ENCODE measurements at regions not wholly inside any gene's neighbourhood (a gene's known extent, or its start where the extent isn't known, plus 50 kb on each side); places are given as distances from the start of the nearest gene placed in this dataset.
"Not testable (repeated sequence)": the region's sequence is repeated elsewhere in the genome, so short reads cannot be mapped to it uniquely, and the experiment has no call there.

DNA sequence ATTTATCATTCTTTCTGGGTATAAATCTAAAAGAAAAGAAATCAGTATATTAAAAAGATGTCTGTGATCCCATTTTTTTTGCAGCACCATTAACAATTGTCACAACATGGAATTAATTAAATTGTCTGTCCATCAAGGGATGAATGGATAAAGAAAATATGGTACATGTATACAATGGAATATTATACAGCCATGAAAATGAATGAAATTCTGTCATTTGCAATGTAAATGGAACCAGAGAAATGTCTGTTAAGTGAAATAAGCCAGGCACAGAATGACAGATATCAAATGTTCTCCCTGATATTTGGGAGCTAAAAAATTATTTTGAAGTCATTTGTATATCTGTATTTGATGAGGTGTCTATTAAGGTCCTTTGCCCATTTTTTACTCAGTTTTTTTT lies 77.1 kb upstream of the NDST4 start:
- intact Hi-C loops (cut with DNase I): no loop called here
- Histone ChIP-seq H3K4me1 (no peaks in the 10 kb centered on the region), H3K27ac (no peak overlapping the region), H3K27me3 (no peaks in the 10 kb centered on the region), H3K4me3 (no peak overlapping the region), H3K9me3 (peaks cover 0 to 16% (median 2%) of the 10 kb centered on the region in 12 donors), H3K36me3 (no peaks in the 10 kb centered on the region)
- no peak for DNase-seq
- ATAC-seq: no peak
- no peak for TF ChIP-seq POLR2A (IDR thresholded peaks at IDR 0.05)
- TF ChIP-seq, protein P1, sequence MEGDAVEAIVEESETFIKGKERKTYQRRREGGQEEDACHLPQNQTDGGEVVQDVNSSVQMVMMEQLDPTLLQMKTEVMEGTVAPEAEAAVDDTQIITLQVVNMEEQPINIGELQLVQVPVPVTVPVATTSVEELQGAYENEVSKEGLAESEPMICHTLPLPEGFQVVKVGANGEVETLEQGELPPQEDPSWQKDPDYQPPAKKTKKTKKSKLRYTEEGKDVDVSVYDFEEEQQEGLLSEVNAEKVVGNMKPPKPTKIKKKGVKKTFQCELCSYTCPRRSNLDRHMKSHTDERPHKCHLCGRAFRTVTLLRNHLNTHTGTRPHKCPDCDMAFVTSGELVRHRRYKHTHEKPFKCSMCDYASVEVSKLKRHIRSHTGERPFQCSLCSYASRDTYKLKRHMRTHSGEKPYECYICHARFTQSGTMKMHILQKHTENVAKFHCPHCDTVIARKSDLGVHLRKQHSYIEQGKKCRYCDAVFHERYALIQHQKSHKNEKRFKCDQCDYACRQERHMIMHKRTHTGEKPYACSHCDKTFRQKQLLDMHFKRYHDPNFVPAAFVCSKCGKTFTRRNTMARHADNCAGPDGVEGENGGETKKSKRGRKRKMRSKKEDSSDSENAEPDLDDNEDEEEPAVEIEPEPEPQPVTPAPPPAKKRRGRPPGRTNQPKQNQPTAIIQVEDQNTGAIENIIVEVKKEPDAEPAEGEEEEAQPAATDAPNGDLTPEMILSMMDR (IDR thresholded peaks at IDR 0.05): no peak

DNA sequence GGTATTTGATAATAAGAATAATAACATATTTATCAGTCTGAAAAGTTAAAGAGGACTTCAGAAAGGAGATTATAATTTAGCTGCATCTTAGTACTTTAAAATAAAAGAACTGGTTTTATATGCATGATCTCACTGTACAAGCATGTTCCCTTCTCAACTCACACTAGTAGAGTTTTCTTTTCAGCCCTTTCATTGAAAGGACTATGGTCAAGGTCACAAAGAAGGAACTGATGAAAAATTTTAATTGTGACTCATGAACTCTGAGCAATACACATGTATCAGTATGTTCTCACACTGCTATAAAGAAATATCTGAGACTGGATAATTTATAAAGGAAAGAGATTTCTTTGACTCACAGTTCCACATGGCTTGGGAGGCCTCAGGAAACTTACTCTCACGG lies 73.7 kb upstream of the NDST4 start:
- Histone ChIP-seq H3K4me3 (no peak overlapping the region), H3K27ac (no peak overlapping the region), H3K27me3 (no peaks in the 10 kb centered on the region), H3K36me3 (no peaks in the 10 kb centered on the region), H3K9me3 (peaks cover 0 to 10% (median 2%) of the 10 kb centered on the region in 12 donors), H3K4me1 (no peaks in the 10 kb centered on the region)
- no peak for ATAC-seq
- 63 to 72% (median 64%) methylated on average over 1 of the region's 1 CpG for WGBS, 4 donors
- TF ChIP-seq, protein P1 (IDR thresholded peaks at IDR 0.05): no peak
- TF ChIP-seq POLR2A (IDR thresholded peaks at IDR 0.05): no peak
- intact Hi-C loops (cut with DNase I): no loop called here
- no peak for DNase-seq

DNA sequence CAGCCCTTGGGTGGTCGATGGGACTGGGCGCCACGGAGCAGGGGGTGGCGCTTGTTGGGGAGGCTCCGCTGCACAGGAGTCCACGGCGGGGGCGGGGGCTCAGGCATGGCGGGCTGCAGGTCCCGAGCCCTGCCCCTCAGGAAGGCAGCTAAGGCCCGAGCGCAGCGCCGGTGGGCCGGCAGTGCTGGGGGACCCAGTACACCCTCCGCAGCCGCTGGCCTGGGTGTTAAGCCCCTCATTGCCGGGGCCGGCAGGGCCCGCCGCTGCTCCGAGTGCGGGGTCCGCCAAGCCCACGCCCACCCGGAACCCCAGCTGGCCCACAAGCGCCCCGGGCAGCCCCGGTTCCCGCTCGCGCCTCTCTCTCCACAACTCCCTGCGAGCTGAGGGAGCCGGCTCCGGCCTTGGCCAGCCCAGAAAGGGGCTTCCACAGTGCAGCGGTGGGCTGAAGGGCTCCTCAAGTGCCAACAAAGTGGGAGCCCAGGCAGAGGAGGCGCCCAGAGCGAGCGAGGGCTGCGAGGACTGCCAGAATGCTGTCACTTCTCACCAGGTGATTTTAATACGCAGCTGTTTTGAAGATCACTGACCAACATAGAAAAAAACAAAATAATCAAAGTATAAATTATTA lies 66.1 kb upstream of the NDST4 start:
- H3K36me3 ChIP-seq; H3K27ac ChIP-seq; H3K4me1 ChIP-seq; ATAC-seq; H3K4me3 ChIP-seq; H3K9me3 ChIP-seq; H3K27me3 ChIP-seq; intact Hi-C loops (cut with DNase I): not testable (repeated sequence)
- WGBS, 4 donors: 90 to 94% (median 93%) methylated on average over 27 to 41 of the region's 41 CpGs
- peak in 1 of 5 donors; percentile 42 for DNase-seq

DNA sequence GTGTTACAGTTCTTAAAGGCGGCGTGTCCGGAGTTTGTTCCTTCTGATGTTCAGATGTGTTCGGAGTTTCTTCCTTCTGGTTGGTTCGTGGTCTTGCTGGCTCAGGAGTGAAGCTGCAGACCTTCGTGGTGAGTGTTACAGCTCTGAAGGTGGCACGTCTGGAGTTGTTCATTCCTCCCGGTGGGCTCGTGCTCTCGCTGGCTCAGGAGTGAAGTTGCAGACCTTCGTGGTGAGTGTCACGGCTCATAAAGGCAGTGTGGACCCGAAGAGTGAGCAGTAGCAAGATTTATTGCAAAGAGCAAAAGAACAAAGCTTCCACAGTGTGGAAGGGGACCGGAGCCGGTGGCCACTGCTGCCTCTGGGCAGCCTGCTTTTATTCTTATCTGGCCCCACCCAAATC lies 65.3 kb upstream of the NDST4 start:
- H3K27me3 ChIP-seq; H3K36me3 ChIP-seq; DNase-seq; H3K9me3 ChIP-seq; H3K27ac ChIP-seq; H3K4me1 ChIP-seq; intact Hi-C loops (cut with DNase I); H3K4me3 ChIP-seq; ATAC-seq: not testable (repeated sequence)
- 85 to 87% (median 86%) methylated on average over 13 to 15 of the region's 15 CpGs for WGBS, 4 donors

DNA sequence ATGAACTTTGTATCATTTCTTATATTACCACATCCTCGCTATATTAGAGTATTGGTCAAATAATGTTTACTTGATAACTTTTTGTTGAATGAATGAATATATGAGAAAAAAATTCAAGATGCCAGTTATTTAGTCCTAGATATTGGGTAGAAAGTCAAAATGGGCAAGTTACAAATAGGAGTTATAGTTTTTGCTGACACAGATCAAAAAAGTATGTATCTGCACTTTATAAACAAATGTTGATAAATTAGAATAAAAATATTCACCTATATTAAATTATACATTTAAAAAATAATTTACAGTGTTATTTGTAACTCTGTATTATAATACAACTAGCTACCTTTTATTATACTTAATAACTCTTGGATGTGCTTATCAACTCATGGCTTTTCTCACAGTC lies 57.8 kb upstream of the NDST4 start:
- DNase-seq (no peak), ATAC-seq (no peak)
- 76 to 87% (median 81%) methylated on average over 1 of the region's 1 CpG for WGBS, 4 donors
- intact Hi-C loops (cut with DNase I): no loop called here
- no peak overlapping the region for H3K27ac ChIP-seq
- H3K9me3 ChIP-seq: no peaks in the 10 kb centered on the region
- H3K27me3 ChIP-seq: no peaks in the 10 kb centered on the region
- TF ChIP-seq, protein P1 (IDR thresholded peaks at IDR 0.05): no peak
- TF ChIP-seq POLR2A (IDR thresholded peaks at IDR 0.05): no peak
- H3K4me3 ChIP-seq: no peak overlapping the region
- H3K4me1 ChIP-seq: no peaks in the 10 kb centered on the region
- H3K36me3 ChIP-seq: no peaks in the 10 kb centered on the region

Measured in heart left ventricle (tissue), 16 donors.